Fibroblast of skin of back (primary cell): ENCODE measurements at regions not wholly inside any gene's neighbourhood (a gene's known extent, or its start where the extent isn't known, plus 50 kb on each side); places are given as distances from the start of the nearest gene placed in this dataset.
A peak's percentile ranks its signal among the peaks of the same experiment; 100 is the strongest.

Experiments
- DNase-seq: peaks from one replicate; pipeline ENCODE4 v3.0.0-alpha.2; 2013

- DNase-seq, result peak; percentile 67
These were observed 243.8 kb upstream of the ZNF462 start for GRCh38 chr9:106619211-106619610.

DNA sequence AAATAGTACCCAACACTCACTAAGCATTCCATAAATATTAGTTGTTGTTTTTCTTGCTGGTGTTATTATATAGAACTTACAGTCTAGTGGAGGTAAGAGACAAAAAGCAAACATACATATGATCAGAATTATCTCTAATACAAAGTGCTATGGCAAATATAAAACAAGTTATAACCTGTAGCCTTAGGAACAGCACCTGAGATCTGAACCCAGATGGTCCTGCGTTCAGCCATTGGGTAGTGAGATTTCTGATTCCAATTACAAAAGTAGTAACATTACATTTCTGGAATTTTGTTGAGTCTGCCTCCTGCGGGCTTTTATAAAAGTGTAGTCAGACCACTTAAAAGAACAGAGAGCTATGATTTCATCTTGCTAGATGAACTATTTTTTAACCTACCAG is 242.9 kb upstream of the ZNF462 start:
- no peak for DNase-seq

DNA sequence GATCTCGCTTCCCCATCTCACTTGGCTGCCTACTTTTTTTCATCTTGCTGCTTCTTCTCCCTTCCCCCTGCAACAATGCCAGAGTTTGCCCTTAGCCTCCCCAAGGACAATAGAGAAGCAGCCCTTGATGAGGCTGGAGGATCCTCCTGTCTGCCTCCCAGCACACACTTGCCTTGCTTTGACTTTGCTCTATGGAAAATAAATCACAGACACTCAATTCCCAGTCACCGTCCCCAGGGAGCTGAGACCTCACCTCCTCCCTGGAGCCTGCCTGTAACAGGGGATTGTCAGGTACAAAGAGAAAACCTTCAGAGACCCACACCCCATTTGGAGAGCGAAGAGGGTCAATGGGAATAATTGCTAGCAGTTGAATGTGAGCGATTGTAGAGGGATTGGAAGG is 242.1 kb upstream of the ZNF462 start:
- DNase-seq, result no peak

- peak; percentile 10 for DNase-seq
These were observed 241.4 kb upstream of the ZNF462 start for GRCh38 chr9:106621313-106622163.

DNA sequence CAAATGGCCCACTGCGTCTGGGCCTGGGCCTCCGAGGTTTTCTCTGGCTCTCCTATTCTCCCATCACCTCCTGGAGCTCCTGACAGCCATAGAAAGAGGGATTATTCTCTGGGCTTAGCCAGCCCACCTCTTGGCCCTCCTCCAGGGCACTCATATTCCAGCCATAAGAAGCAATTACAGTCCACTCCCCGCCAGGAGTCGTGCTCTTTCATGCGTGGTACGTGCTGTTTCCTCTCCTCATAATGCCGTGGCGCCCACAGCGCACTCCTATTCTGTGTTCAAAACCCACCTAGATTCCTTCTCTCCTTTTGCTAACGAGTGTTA is 240.8 kb upstream of the ZNF462 start:
- DNase-seq, result no peak

GRCh38 chr9:106623558-106623957 is 239.4 kb upstream of the ZNF462 start:
- DNase-seq, result no peak

DNA sequence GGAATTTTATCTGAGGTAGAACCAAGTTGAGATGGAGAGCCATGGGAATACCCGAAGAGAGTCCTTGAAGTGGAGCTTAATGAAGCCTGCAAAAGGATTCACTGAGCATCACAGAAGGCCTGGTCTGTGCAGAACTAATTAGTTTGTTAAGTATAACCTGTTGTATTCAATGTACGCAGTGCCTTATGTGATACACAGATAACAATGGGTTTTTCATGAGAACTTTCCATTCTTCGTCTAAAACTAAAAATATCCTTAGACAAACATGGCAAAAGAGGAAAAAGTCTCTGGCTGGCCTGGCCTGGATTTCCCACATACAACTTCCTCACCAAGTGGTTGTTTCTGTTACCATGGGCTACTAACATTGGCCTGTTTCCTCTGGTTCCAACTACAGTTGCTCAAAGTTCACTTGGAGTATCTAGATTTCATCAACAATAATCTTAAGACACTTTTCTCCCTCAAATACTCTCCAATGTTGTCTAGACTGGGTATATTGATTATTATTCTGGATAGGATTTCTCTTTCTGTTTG is 237.6 kb upstream of the ZNF462 start:
- DNase-seq, result no peak

DNA sequence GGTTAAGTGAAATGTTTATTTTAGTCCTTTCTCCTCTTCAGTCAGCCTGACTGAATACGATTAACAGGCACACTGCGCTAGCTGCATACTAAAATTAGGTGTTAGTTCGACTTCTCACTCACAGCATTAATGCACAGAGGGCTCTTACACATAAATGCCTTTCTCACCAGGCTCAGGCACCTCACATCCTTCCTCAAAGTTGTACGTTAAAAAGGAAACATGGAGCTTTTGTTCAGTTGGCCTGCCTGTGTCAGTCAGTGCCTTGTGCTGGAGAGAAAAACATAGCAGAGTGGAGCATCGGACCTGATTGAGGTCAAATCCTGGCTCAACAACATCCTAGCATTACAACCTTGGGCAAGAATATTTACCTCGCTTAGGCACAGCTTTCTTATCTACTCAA is 236.0 kb upstream of the ZNF462 start:
- no peak for DNase-seq

DNA sequence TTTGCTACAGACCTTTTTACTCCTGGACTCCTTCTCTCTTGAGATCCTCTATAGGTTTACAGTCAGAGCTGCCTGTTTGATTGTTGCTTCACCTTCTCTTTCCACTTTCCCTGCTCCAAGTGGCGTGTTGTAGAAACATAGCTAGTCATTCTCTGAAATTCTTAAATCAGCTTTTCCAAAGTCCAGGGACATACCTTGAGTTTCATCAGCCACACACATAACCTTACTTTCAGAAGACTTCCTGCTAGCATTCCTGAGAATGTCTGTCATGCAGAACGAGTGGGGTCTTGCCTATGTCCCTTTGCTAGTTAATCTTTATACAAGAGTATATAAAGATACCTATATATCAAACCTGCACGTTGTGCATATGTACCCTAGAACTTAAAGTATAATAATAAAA is 230.3 kb upstream of the ZNF462 start:
- DNase-seq, result no peak

- DNase-seq, result no peak
These were observed 228.8 kb upstream of the ZNF462 start for GRCh38 chr9:106634183-106634582.

GRCh38 chr9:106634641-106635040 is 228.3 kb upstream of the ZNF462 start:
- DNase-seq, result no peak

DNA sequence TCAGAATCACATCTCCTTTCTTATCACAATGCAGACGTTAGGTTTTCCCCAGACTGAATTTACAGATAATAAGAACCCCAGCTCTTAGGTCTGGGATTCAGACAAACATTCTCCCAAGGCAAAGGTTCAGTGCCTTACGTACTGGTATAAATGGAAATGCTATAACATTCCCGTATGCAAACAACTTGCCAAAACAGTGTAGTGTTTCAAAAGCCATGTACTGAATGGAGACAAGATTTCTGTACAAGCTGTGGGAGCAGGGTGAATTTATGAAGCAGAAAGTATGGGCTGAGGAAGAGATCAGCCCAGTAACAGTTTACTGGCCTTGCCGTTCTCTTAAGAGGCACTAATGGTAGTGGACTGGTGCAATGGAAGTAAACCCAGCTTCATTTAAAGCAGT is 225.5 kb upstream of the ZNF462 start:
- no peak for DNase-seq

GRCh38 chr9:106639873-106640568 is 222.9 kb upstream of the ZNF462 start:
- DNase-seq, result no peak

DNA sequence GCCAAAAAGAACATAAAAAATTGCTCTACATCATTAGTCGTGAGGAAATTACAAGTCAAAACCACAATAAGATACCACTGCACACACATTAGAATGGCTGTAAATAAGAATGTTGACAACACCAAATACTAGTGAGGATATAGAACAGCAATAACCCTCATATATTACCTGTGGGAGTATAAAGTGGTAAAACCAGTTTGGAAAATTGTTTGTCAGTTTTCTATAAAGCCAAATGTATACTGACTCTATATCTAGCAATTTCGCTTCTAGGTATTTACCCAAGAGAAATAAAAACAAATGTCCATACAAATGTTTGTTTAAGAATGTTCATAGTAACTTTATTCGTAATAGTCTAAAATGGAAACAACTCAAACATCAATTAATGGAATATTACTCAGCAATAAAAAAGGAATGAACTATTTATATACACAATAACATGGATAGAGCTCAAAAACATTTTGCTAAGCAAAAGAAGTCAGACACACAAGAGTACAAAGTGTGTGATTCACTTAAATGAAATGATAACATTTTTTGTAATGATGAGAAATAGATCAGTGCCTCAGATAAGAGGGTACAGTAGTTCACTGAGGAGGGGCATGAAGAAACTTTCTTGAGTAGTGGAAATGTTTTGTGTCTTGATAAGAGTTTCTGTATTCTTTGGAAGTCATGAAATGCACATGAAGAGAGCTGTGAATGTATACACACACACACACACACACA is 219.6 kb upstream of the ZNF462 start:
- DNase-seq, result peak; percentile 17

- DNase-seq, result no peak
These were observed 218.3 kb upstream of the ZNF462 start for GRCh38 chr9:106644661-106645060.

- DNase-seq, result no peak
These were observed 214.2 kb upstream of the ZNF462 start for GRCh38 chr9:106648799-106649198.

- DNase-seq, result no peak
These were observed 213.3 kb upstream of the ZNF462 start for GRCh38 chr9:106649664-106650063.

DNA sequence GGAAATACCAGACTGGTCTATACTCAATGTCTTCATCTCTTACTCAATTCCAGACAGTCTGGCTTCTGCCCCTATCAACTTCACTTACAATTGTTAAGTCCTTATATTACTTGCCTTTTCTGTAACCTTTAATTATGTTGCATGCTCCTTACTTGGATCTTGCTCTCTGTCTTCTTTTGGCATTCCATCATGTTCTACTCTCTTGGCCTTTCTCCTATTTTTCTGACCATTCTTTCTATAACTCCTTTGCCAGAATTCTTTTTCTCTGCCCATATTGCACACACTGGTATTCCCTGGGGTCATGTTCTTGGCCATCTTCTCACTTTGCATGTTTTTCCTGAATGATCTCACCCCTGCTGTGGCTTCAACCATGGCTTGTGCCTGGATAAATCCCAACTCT is 209.8 kb upstream of the ZNF462 start:
- peak; percentile 7 for DNase-seq

DNA sequence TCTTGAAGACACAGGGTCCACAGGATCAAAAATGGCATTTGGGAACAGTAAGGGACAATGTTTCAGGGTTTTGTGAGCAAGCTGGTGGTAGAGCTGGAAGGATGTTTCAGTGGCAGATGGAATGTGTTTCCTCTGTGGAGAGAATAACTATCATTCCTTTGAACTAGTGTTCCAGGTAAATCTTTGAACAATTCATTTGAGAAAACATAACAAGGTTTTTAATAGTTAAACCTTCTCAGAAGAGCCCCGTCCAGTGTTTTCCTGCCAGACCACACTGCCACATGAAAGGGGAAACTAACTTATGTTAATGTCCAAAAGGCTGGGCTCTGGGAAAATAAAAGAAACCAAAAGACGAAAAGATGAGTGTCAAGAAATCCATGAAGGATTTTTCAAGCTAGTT is 207.0 kb upstream of the ZNF462 start:
- DNase-seq, result no peak

DNA sequence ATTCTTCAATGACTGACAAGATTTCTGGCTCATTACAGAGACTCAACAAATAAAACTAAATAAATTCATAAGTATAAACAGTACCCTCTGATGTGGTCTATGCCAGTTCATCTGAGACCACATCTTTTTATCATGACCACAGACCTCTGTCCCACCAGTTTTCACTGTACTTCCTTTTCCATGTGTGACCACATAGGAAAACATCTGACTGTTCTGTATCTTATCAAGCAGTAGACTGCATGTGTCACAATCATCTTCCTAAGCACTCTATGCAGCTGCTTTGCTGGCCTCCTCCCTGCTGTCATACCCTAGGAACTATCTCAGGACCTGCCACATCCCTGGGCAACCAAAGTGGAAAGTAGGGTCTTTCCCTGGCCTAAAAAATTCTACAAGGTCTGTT is 205.0 kb upstream of the ZNF462 start:
- no peak for DNase-seq

- DNase-seq, result no peak
These were observed 194.4 kb upstream of the ZNF462 start for GRCh38 chr9:106668534-106668933.

GRCh38 chr9:106669835-106670234 is 193.1 kb upstream of the ZNF462 start:
- no peak for DNase-seq

- DNase-seq, result no peak
These were observed 192.5 kb upstream of the ZNF462 start for GRCh38 chr9:106670418-106670817.
